Ectodermal cell (in vitro differentiated cells): ENCODE measurements at regions not wholly inside any gene's neighbourhood (a gene's known extent, or its start where the extent isn't known, plus 50 kb on each side); places are given as distances from the start of the nearest gene placed in this dataset.
"Not testable (repeated sequence)": the region's sequence is repeated elsewhere in the genome, so short reads cannot be mapped to it uniquely, and the experiment has no call there.

Experiments
- H3K27ac ChIP-seq: 2 replicates; pipeline ENCODE4 v1.7.0; 2013; ENCODE audit warnings: mild to moderate bottlenecking, low read depth, low read length; ENCODE audit not compliant: insufficient read depth, poor library complexity, severe bottlenecking
- H3K27me3 ChIP-seq: 2 replicates; pipeline ENCODE4 v1.7.0; 2013; ENCODE audit warnings: mild to moderate bottlenecking, low read length; ENCODE audit not compliant: insufficient read depth, control insufficient read depth, poor library complexity, severe bottlenecking
- H3K36me3 ChIP-seq: one replicate; pipeline ENCODE4 v1.7.0; 2013; ENCODE audit warnings: low read length; ENCODE audit not compliant: control insufficient read depth, insufficient read depth
- H3K4me1 ChIP-seq: one replicate; pipeline ENCODE4 v1.7.0; 2013; ENCODE audit warnings: low read length; ENCODE audit not compliant: control insufficient read depth, insufficient read depth
- H3K4me3 ChIP-seq: 2 replicates; pipeline ENCODE4 v1.7.0; 2013; ENCODE audit warnings: low read depth, low read length, control low read depth; ENCODE audit not compliant: insufficient read depth
- H3K9me3 ChIP-seq: 2 replicates; pipeline ENCODE4 v1.7.0; 2013; ENCODE audit warnings: mild to moderate bottlenecking, low read length, moderate library complexity; ENCODE audit not compliant: control insufficient read depth
- WGBS, 2 experiments: methylation state at CpG; one replicate each; pipeline ENCODE4 v1.1.7; 2013; ENCODE audit warnings: missing lambda C conversion rate in 2 of 2; 5-methylcytosine and 5-hydroxymethylcytosine counted together

- not testable (repeated sequence) for H3K27ac ChIP-seq, H3K27me3 ChIP-seq
- 82 to 86% methylated on average over 6 to 7 of the region's 7 CpGs for whole genome bisulfite sequencing, 2 experiments
Measured at GRCh38 chr2:111472844-111473403, 352.2 kb downstream of the BCL2L11 start.

GRCh38 chr2:111473522-111473921 is 352.8 kb downstream of the BCL2L11 start:
- WGBS, 2 experiments, result 78 to 100% methylated on average over 1 of the region's 3 CpGs
- not testable (repeated sequence) for H3K36me3 ChIP-seq, H3K27me3 ChIP-seq, H3K4me3 ChIP-seq, H3K9me3 ChIP-seq, H3K4me1 ChIP-seq, H3K27ac ChIP-seq

More at GRCh38 chr2:111472844-111473403, 352.2 kb downstream of the BCL2L11 start:
- not testable (repeated sequence) for H3K4me3 ChIP-seq, H3K36me3 ChIP-seq, H3K9me3 ChIP-seq, H3K4me1 ChIP-seq

GRCh38 chr2:111474198-111474705 is 353.5 kb downstream of the BCL2L11 start:
- H3K27me3 ChIP-seq, H3K4me3 ChIP-seq, H3K27ac ChIP-seq, H3K9me3 ChIP-seq, H3K36me3 ChIP-seq, H3K4me1 ChIP-seq: not testable (repeated sequence)
- WGBS, 2 experiments, result 93 to 97% methylated on average over 7 of the region's 8 CpGs

- H3K4me1 ChIP-seq, H3K4me3 ChIP-seq, H3K36me3 ChIP-seq, H3K27ac ChIP-seq, H3K27me3 ChIP-seq, H3K9me3 ChIP-seq: not testable (repeated sequence)
- WGBS, 2 experiments, result no CpG with 5 or more reads among the region's 3 CpGs
Measured at GRCh38 chr2:111478335-111478734, 357.6 kb downstream of the BCL2L11 start.

- H3K4me1 ChIP-seq, H3K9me3 ChIP-seq, H3K36me3 ChIP-seq, H3K4me3 ChIP-seq, H3K27ac ChIP-seq, H3K27me3 ChIP-seq: not testable (repeated sequence)
- 77 to 92% methylated on average over 6 to 8 of the region's 14 CpGs for WGBS, 2 experiments
Measured at GRCh38 chr2:111478871-111479318, 358.2 kb downstream of the BCL2L11 start.

- WGBS, 2 experiments, result 88 to 89% methylated on average over 8 to 9 of the region's 10 CpGs
- not testable (repeated sequence) for H3K27ac ChIP-seq, H3K4me3 ChIP-seq
Measured at GRCh38 chr2:111480016-111480625, 359.4 kb downstream of the BCL2L11 start.

GRCh38 chr2:111480633-111481032 is 359.9 kb downstream of the BCL2L11 start:
- H3K27me3 ChIP-seq, H3K27ac ChIP-seq, H3K4me3 ChIP-seq, H3K4me1 ChIP-seq, H3K36me3 ChIP-seq, H3K9me3 ChIP-seq: not testable (repeated sequence)
- WGBS, 2 experiments, result 69 to 77% methylated on average over 7 of the region's 8 CpGs

More at GRCh38 chr2:111480016-111480625, 359.4 kb downstream of the BCL2L11 start:
- H3K9me3 ChIP-seq, H3K27me3 ChIP-seq, H3K4me1 ChIP-seq, H3K36me3 ChIP-seq: not testable (repeated sequence)

- H3K27ac ChIP-seq, H3K36me3 ChIP-seq, H3K4me3 ChIP-seq, H3K27me3 ChIP-seq, H3K9me3 ChIP-seq, H3K4me1 ChIP-seq: not testable (repeated sequence)
- 57 to 63% methylated on average over 9 of the region's 11 CpGs for WGBS, 2 experiments
Measured at GRCh38 chr2:111481219-111481618, 360.5 kb downstream of the BCL2L11 start.

- not testable (repeated sequence) for H3K27ac ChIP-seq, H3K27me3 ChIP-seq, H3K4me1 ChIP-seq, H3K36me3 ChIP-seq, H3K4me3 ChIP-seq, H3K9me3 ChIP-seq
- WGBS, 2 experiments, result 20 to 61% methylated on average over 1 to 4 of the region's 8 CpGs
Measured at GRCh38 chr2:111482987-111483679, 362.4 kb downstream of the BCL2L11 start.

- not testable (repeated sequence) for H3K4me1 ChIP-seq, H3K27me3 ChIP-seq, H3K36me3 ChIP-seq, H3K27ac ChIP-seq, H3K9me3 ChIP-seq, H3K4me3 ChIP-seq
- no CpG with 5 or more reads among the region's 3 CpGs for WGBS, 2 experiments
Measured at GRCh38 chr2:111484097-111484496, 363.4 kb downstream of the BCL2L11 start.
